Body of pancreas (tissue), 4 donors: ENCODE measurements at regions not wholly inside any gene's neighbourhood (a gene's known extent, or its start where the extent isn't known, plus 50 kb on each side); places are given as distances from the start of the nearest gene placed in this dataset.

Experiments
- CTCF ChIP-seq, 7 experiments: fragments of 450-650 bp in 4 of 7; fragments of 200-600 bp in 3 of 7; sonication (generic) in 3 of 7; IDR thresholded peaks; one replicate each; pipeline ENCODE4 v1.5.1; 2016 to 2019; ENCODE audit warnings: antibody characterized with exemption in 7 of 7
- POLR2A ChIP-seq, 3 donors: fragments of 450-650 bp; IDR thresholded peaks; one replicate each; pipeline ENCODE4 v1.6.1; 2016; ENCODE audit warnings: antibody characterized with exemption in 3 of 3, mild to moderate bottlenecking in 2 of 3

DNA sequence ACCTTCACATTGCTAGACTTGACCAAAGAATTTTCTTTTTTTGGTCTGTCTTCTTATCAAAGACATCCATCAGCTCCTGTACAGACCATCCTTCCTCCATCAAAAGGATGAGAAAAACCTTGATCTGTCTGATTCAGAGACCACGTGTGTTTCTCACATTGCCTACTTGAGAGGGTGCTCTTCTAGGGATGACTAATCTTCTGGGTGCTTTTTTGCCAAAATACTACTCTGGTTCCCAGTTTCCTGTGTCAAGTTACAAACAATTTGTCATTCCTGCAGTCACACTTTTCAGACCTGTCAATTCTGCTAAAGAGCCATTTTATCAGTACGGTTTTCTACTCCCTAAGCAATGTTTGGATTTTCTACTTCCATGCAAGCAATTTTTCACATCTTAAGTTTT, 492.2 kb downstream of the CDH11 start:
- TF ChIP-seq CTCF (IDR thresholded peaks at IDR 0.05) (no peak), POLR2A (IDR thresholded peaks at IDR 0.05) (no peak)
